MM.1S (cell line): ENCODE measurements at regions not wholly inside any gene's neighbourhood (a gene's known extent, or its start where the extent isn't known, plus 50 kb on each side); places are given as distances from the start of the nearest gene placed in this dataset.

Source experiments
- EZH2 ChIP-seq: fragments of 300-600 bp; sonication (generic); optimal IDR thresholded peaks from 2 replicates; pipeline ENCODE3; 2017; ENCODE audit warnings: low read depth, mild to moderate bottlenecking, antibody characterized with exemption, low read length, mixed read lengths
- TF ChIP-seq, protein P1 (sequence below): fragments of 300-600 bp; sonication (generic); IDR thresholded peaks from 2 replicates; pipeline ENCODE4 v1.5.1; 2016; ENCODE audit warnings: antibody characterized with exemption, low read length, mixed read lengths

DNA sequence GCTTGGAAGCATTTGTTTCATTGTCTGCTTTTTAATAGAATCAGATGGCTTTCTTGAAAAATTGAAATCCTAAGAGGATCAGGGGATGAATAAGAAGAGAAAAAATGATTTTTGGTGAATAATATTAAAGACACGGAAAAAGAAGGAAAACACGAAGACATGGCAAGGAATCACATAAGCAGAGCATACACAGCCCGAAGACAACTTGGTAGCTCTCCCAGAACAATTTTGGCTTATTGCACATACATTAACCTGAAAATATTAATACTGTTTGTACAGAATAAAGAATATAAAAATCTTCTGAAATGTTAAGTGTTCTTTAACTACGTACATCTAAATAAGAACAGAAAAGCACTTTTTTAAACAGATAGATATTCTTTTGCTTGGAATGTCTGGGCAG lies 150.0 kb downstream of the SHOX2 start:
- TF ChIP-seq, protein P1, sequence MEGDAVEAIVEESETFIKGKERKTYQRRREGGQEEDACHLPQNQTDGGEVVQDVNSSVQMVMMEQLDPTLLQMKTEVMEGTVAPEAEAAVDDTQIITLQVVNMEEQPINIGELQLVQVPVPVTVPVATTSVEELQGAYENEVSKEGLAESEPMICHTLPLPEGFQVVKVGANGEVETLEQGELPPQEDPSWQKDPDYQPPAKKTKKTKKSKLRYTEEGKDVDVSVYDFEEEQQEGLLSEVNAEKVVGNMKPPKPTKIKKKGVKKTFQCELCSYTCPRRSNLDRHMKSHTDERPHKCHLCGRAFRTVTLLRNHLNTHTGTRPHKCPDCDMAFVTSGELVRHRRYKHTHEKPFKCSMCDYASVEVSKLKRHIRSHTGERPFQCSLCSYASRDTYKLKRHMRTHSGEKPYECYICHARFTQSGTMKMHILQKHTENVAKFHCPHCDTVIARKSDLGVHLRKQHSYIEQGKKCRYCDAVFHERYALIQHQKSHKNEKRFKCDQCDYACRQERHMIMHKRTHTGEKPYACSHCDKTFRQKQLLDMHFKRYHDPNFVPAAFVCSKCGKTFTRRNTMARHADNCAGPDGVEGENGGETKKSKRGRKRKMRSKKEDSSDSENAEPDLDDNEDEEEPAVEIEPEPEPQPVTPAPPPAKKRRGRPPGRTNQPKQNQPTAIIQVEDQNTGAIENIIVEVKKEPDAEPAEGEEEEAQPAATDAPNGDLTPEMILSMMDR: no peak
- TF ChIP-seq EZH2: no peak
